Naive thymus-derived CD4-positive, alpha-beta T cell (primary cell): ENCODE measurements at regions not wholly inside any gene's neighbourhood (a gene's known extent, or its start where the extent isn't known, plus 50 kb on each side); places are given as distances from the start of the nearest gene placed in this dataset.

Experiments
- ATAC-seq: fragments of 150-1000 bp; cut with Tn5 transposase; 2 replicates; pipeline ENCODE4 v1.10.0; 2021; ENCODE audit warnings: mild to moderate bottlenecking, moderate library complexity
- CTCF ChIA-PET: fragments of 350-600 bp; sonication (Branson Sonifier 250); formaldehyde crosslinking; loops from one replicate; lab custom pipeline; 2021; ENCODE audit warnings: antibody characterized with exemption; lab: Charles Lee
- POLR2A ChIA-PET: fragments of 350-600 bp; sonication (Branson Sonifier 250); formaldehyde crosslinking; loops from one replicate; lab custom pipeline; 2021; ENCODE audit warnings: antibody characterized with exemption, inconsistent platforms; lab: Charles Lee
- DNase-seq, 9 donors: peaks; one replicate each; pipeline versions ENCODE4 v3.0.0 to v3.0.0-alpha.2; 2020 to 2022; ENCODE audit warnings: mixed read lengths in 1 of 9
- H3K27ac ChIP-seq: one replicate; pipeline ENCODE4 v1.7.0; 2013; ENCODE audit warnings: mild to moderate bottlenecking, low read depth, low read length, moderate library complexity
- H3K27me3 ChIP-seq, 2 donors: one replicate each; pipeline ENCODE4 v1.7.0; 2013; ENCODE audit warnings: low read length in 2 of 2, mild to moderate bottlenecking in 2 of 2, moderate library complexity in 2 of 2; ENCODE audit not compliant: control insufficient read depth in 2 of 2, insufficient read depth in 2 of 2
- H3K36me3 ChIP-seq, 3 experiments: 1 replicate in 2 of 3; 2 replicates in 1 of 3; pipeline ENCODE4 v1.7.0; 2013; ENCODE audit warnings: low read length in 3 of 3, mild to moderate bottlenecking in 3 of 3, moderate library complexity in 1 of 3; ENCODE audit not compliant: insufficient read depth in 3 of 3, control insufficient read depth in 2 of 3
- H3K4me1 ChIP-seq, 2 donors: one replicate each; pipeline ENCODE4 v1.7.0; 2013; ENCODE audit warnings: low read length in 2 of 2, mild to moderate bottlenecking in 2 of 2, moderate library complexity in 1 of 2; ENCODE audit not compliant: control insufficient read depth in 2 of 2, insufficient read depth in 2 of 2
- H3K4me3 ChIP-seq: 2 replicates; pipeline ENCODE4 v1.7.0; 2013; ENCODE audit warnings: mild to moderate bottlenecking, low read length
- H3K9me3 ChIP-seq, 3 experiments: 1 replicate in 2 of 3; 2 replicates in 1 of 3; pipeline ENCODE4 v1.7.0; 2013; ENCODE audit warnings: low read length in 3 of 3; ENCODE audit not compliant: control insufficient read depth in 2 of 3
- H3K27ac Mint-ChIP-seq, 9 donors: one replicate each; pipeline ENCODE4 v1.8.0; 2020 to 2022; ENCODE audit warnings: mixed read lengths in 9 of 9, mild to moderate bottlenecking in 8 of 9, moderate library complexity in 5 of 9, inconsistent platforms in 2 of 9
- H3K27me3 Mint-ChIP-seq, 5 donors: one replicate each; pipeline ENCODE4 v1.8.0; 2021 to 2022; ENCODE audit warnings: mixed read lengths in 5 of 5, mild to moderate bottlenecking in 1 of 5
- H3K36me3 Mint-ChIP-seq, 5 donors: one replicate each; pipeline ENCODE4 v1.8.0; 2020 to 2022; ENCODE audit warnings: mixed read lengths in 5 of 5, mild to moderate bottlenecking in 3 of 5, inconsistent platforms in 1 of 5
- H3K4me1 Mint-ChIP-seq, 7 donors: one replicate each; pipeline ENCODE4 v1.8.0; 2020 to 2022; ENCODE audit warnings: mixed read lengths in 7 of 7, mild to moderate bottlenecking in 3 of 7, inconsistent platforms in 1 of 7
- H3K4me3 Mint-ChIP-seq, 10 donors: one replicate each; pipeline ENCODE4 v1.8.0; 2020 to 2022; ENCODE audit warnings: mild to moderate bottlenecking in 10 of 10, mixed read lengths in 10 of 10, moderate library complexity in 6 of 10, inconsistent platforms in 2 of 10
- H3K9me3 Mint-ChIP-seq, 11 donors: one replicate each; pipeline ENCODE4 v1.8.0; 2020 to 2022; ENCODE audit warnings: mixed read lengths in 11 of 11, mild to moderate bottlenecking in 4 of 11, inconsistent platforms in 1 of 11, moderate library complexity in 1 of 11
- intact Hi-C, 2 donors: fragments of 100-400 bp; cut with micrococcal nuclease; formaldehyde crosslinking; loops; one replicate each; pipeline ENCODE4 v1.15.1; 2023

GRCh38 chr3:56870436-56870835 lies 68.7 kb upstream of the ARHGEF3 start:
- peaks cover 0 to 3% (median 0%) of the 10 kb centered on the region in 11 donors for H3K9me3 Mint-ChIP-seq
- peak overlapping the region in 1 of 9 donors; percentile 13 for H3K27ac Mint-ChIP-seq
- intact Hi-C loops = no loop called here
- H3K4me3 Mint-ChIP-seq = peak overlapping the region in 1 of 10 donors; percentile 6
- DNase-seq = no peak
- no peak overlapping the region for H3K4me3 ChIP-seq
- H3K4me1 ChIP-seq = peaks cover 0 to 21% of the 10 kb centered on the region in 2 donors
- no peak overlapping the region for H3K27ac ChIP-seq
- ChIA-PET POLR2A (interaction anchor here (1.2 to 3.4 kb wide), 2 partner anchors 46 to 57 kb away, joined by 3 to 12 read pairs; no protein-coding TSS in a partner anchor), CTCF (no interaction called here)
- ATAC-seq = no peak
- H3K9me3 ChIP-seq = no peaks in the 10 kb centered on the region
- no peaks in the 10 kb centered on the region for H3K27me3 ChIP-seq
- peaks cover 34 to 72% (median 59%) of the 10 kb centered on the region in 7 donors for H3K4me1 Mint-ChIP-seq
- peaks cover 0 to 11% (median 7%) of the 10 kb centered on the region in 5 donors for H3K36me3 Mint-ChIP-seq
- no peaks in the 10 kb centered on the region for H3K36me3 ChIP-seq
- no peaks in the 10 kb centered on the region for H3K27me3 Mint-ChIP-seq

DNA sequence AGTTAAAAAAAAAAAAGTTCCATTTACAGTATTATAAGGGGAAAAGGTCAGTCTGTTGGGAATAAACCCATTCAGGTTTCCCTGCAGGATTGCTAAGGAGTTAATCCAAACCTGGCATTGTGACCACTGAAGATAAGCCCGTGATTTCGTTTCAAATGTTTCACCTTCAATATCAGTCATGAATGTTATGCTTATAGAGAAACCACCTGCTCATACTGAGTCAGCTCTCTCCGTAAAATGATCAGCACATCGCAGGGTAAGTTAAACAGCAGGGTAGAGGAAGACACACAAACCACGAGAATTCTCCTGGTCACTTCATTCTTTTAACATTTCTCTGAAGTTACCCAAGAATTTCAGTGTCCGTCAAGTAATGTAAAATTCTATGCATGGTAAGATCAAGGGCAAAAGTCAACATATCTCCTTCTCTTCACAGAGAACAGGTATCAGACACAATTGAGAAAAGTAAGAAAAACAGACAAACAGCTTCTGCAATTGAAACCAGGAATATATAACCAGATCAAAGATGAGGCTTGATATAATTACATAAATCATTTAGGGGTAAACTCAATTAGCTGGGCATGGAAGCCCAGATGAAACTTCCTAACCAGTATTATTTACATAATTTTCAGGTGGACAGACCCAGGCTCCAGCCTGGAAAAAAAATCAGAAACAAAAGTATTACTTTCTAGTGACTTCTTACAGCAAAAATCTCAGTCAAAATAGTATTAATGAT lies 67.6 kb upstream of the ARHGEF3 start:
- DNase-seq = no peak
- no peaks in the 10 kb centered on the region for H3K9me3 ChIP-seq
- H3K4me3 ChIP-seq = no peak overlapping the region
- peaks cover 0 to 14% (median 10%) of the 10 kb centered on the region in 5 donors for H3K36me3 Mint-ChIP-seq
- POLR2A ChIA-PET = interaction anchor here (0.5 to 3.4 kb wide), 3 partner anchors 8 to 187 kb away, joined by 5 to 12 read pairs (median 5); no protein-coding TSS in a partner anchor
- peaks cover 35 to 71% (median 60%) of the 10 kb centered on the region in 7 donors for H3K4me1 Mint-ChIP-seq
- ATAC-seq = no peak
- CTCF ChIA-PET = no interaction called here
- H3K4me1 ChIP-seq = peaks cover 0 to 14% of the 10 kb centered on the region in 2 donors
- no peaks in the 10 kb centered on the region for H3K27me3 Mint-ChIP-seq
- peak overlapping the region in 7 of 9 donors; percentile 4 to 82 (median 60) for H3K27ac Mint-ChIP-seq
- H3K4me3 Mint-ChIP-seq = peak overlapping the region in 8 of 10 donors; percentile 6 to 81 (median 51)
- H3K27me3 ChIP-seq = no peaks in the 10 kb centered on the region
- intact Hi-C loops = loop anchor here (1.0 kb wide), 2 partner anchors 9 to 22 kb away; no protein-coding TSS in a partner anchor
- peaks cover 0 to 4% (median 0%) of the 10 kb centered on the region in 11 donors for H3K9me3 Mint-ChIP-seq
- no peak overlapping the region for H3K27ac ChIP-seq
- no peaks in the 10 kb centered on the region for H3K36me3 ChIP-seq

DNA sequence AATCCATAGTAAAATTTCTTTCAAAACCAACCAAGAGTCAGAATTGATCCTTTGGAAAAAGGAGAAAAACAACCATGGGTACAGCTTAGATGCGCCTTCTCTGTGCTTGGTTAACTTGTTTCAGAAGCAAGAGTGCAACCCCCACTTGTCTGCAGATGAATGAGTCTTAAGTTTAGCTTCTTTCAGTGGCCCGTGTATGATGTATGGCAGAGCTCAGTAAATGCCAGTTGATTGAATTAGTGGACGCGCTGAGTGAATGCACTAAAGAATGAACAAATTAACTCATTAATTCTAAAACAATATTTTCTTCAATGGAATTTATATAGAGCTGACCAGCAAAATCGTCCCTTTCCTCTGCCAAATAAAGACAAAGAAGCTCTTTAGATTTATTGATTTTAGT lies 67.0 kb upstream of the ARHGEF3 start:
- Histone ChIP-seq H3K27me3 (no peaks in the 10 kb centered on the region), H3K36me3 (no peaks in the 10 kb centered on the region), H3K4me3 (no peak overlapping the region), H3K4me1 (peaks cover 0 to 8% of the 10 kb centered on the region in 2 donors), H3K9me3 (peaks cover 0 to 3% (median 0%) of the 10 kb centered on the region in 3 experiments), H3K27ac (no peak overlapping the region)
- peaks cover 0 to 6% (median 0%) of the 10 kb centered on the region in 11 donors for H3K9me3 Mint-ChIP-seq
- H3K36me3 Mint-ChIP-seq = peaks cover 0 to 20% (median 13%) of the 10 kb centered on the region in 5 donors
- no peak overlapping the region for H3K4me3 Mint-ChIP-seq
- no peak for ATAC-seq
- intact Hi-C loops = loop anchor here (1.0 kb wide), 2 partner anchors 10 to 23 kb away; no protein-coding TSS in a partner anchor
- no peak for DNase-seq
- peaks cover 38 to 70% (median 59%) of the 10 kb centered on the region in 7 donors for H3K4me1 Mint-ChIP-seq
- ChIA-PET CTCF (no interaction called here), POLR2A (interaction anchor here (1.4 kb wide), 1 partner anchor 9 kb away, joined by 5 read pairs; no protein-coding TSS in a partner anchor)
- no peak overlapping the region for H3K27ac Mint-ChIP-seq
- no peaks in the 10 kb centered on the region for H3K27me3 Mint-ChIP-seq

- peaks cover 38 to 70% (median 58%) of the 10 kb centered on the region in 7 donors for H3K4me1 Mint-ChIP-seq
- H3K27ac Mint-ChIP-seq = no peak overlapping the region
- CTCF ChIA-PET = no interaction called here
- Histone ChIP-seq H3K27ac (no peak overlapping the region), H3K4me3 (no peak overlapping the region), H3K4me1 (peaks cover 0 to 11% of the 10 kb centered on the region in 2 donors), H3K36me3 (no peaks in the 10 kb centered on the region), H3K9me3 (peaks cover 0 to 3% (median 0%) of the 10 kb centered on the region in 3 experiments), H3K27me3 (no peaks in the 10 kb centered on the region)
- intact Hi-C loops = no loop called here
- no peak for ATAC-seq
- no peaks in the 10 kb centered on the region for H3K27me3 Mint-ChIP-seq
- no peak overlapping the region for H3K4me3 Mint-ChIP-seq
- H3K36me3 Mint-ChIP-seq = peaks cover 0 to 20% (median 13%) of the 10 kb centered on the region in 5 donors
- H3K9me3 Mint-ChIP-seq = peaks cover 0 to 6% (median 0%) of the 10 kb centered on the region in 11 donors
- no peak for DNase-seq
- POLR2A ChIA-PET = no interaction called here
Observed at GRCh38 chr3:56867671-56868070, 65.9 kb upstream of the ARHGEF3 start.

DNA sequence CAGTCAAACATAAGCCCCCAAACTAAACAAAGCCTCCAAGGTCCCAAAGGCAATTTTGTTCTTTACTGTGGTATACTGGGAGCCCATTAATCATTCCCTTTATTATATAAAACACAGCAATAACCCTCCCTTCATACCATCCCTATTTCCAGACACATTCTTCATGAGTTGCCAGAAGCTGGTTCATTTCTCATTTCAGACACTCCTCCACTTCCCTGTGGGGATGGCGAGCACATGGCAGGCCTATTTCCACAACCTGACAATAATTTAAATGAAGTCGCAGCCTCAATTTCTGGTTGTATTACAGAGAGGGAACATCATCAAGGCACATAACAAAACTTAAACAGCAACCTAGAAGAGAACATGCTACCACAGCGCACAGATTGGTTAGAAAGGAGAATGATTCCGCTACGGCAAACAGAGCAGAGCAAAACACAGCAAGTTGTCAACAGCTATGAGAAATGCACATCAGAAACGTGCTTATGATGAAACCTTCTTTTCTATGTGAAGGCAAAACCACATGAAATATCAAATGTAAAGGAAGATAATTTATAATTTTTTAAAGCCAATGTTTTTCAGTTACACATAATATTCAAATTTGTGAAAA lies 63.3 kb upstream of the ARHGEF3 start:
- H3K4me1 Mint-ChIP-seq = peaks cover 43 to 82% (median 74%) of the 10 kb centered on the region in 7 donors
- peak in 2 of 9 donors; percentile 19 to 20 for DNase-seq
- POLR2A ChIA-PET = interaction anchor here (0.8 to 1.8 kb wide), 2 partner anchors 10 to 64 kb away, joined by 3 to 5 read pairs; no protein-coding TSS in a partner anchor
- CTCF ChIA-PET = interaction anchor here (1.2 kb wide), 1 partner anchor 13 kb away, joined by 3 read pairs; no protein-coding TSS in a partner anchor
- intact Hi-C loops = loop anchor here (2.0 to 5.0 kb wide), 2 partner anchors 38 to 52 kb away; no protein-coding TSS in a partner anchor
- H3K27me3 Mint-ChIP-seq = no peaks in the 10 kb centered on the region
- H3K27ac ChIP-seq = no peak overlapping the region
- no peaks in the 10 kb centered on the region for H3K36me3 ChIP-seq
- H3K4me1 ChIP-seq = peaks cover 13 to 28% of the 10 kb centered on the region in 2 donors
- no peak for ATAC-seq
- H3K36me3 Mint-ChIP-seq = peaks cover 0 to 20% (median 13%) of the 10 kb centered on the region in 5 donors
- H3K27me3 ChIP-seq = no peaks in the 10 kb centered on the region
- peak overlapping the region; percentile 2 to 88 (median 57) for H3K27ac Mint-ChIP-seq
- peaks cover 0 to 3% (median 0%) of the 10 kb centered on the region in 3 experiments for H3K9me3 ChIP-seq
- peaks cover 0 to 6% (median 0%) of the 10 kb centered on the region in 11 donors for H3K9me3 Mint-ChIP-seq
- no peak overlapping the region for H3K4me3 Mint-ChIP-seq
- no peak overlapping the region for H3K4me3 ChIP-seq

DNA sequence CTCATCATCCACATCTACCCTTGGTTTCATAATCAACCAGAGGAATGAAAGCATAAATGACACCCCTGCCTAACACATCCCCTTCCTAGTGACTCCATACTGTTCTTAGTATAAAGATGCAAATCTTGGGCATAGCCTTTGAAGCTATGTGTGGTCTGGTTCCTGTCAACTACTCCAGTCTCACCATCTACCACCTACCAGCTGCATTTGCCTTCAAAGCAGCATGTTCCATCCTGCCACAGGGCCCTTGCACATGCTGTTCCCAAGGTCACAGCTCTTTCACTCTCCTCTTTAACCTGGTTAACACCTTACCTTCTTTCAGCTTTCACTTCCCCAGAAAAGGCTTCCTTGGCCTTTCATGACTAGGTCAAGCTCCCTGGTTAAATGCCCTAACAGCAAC lies 62.3 kb upstream of the ARHGEF3 start:
- H3K27ac ChIP-seq = no peak overlapping the region
- H3K36me3 Mint-ChIP-seq = peaks cover 0 to 20% (median 13%) of the 10 kb centered on the region in 5 donors
- ATAC-seq = no peak
- H3K9me3 Mint-ChIP-seq = peaks cover 0 to 6% (median 0%) of the 10 kb centered on the region in 11 donors
- H3K4me1 Mint-ChIP-seq = peaks cover 39 to 75% (median 67%) of the 10 kb centered on the region in 7 donors
- H3K36me3 ChIP-seq = no peaks in the 10 kb centered on the region
- CTCF ChIA-PET = interaction anchor here (1.2 kb wide), 2 partner anchors 14 to 64 kb away, joined by 3 to 4 read pairs; no protein-coding TSS in a partner anchor
- POLR2A ChIA-PET = interaction anchor here (0.8 to 1.8 kb wide), 2 partner anchors 11 to 64 kb away, joined by 3 to 5 read pairs; no protein-coding TSS in a partner anchor
- intact Hi-C loops = loop anchor here (2.0 to 5.0 kb wide), 2 partner anchors 37 to 53 kb away; no protein-coding TSS in a partner anchor
- no peaks in the 10 kb centered on the region for H3K27me3 ChIP-seq
- peaks cover 0 to 3% (median 0%) of the 10 kb centered on the region in 3 experiments for H3K9me3 ChIP-seq
- DNase-seq = peak in 1 of 9 donors; percentile 54
- no peaks in the 10 kb centered on the region for H3K27me3 Mint-ChIP-seq
- peaks cover 13 to 22% of the 10 kb centered on the region in 2 donors for H3K4me1 ChIP-seq
- no peak overlapping the region for H3K4me3 ChIP-seq
- peak overlapping the region in 5 of 9 donors; percentile 4 to 66 (median 11) for H3K27ac Mint-ChIP-seq
- H3K4me3 Mint-ChIP-seq = peak overlapping the region in 2 of 10 donors; percentile 12 to 16
